ENCODE measurements at regions not wholly inside any gene's neighbourhood (a gene's known extent, or its start where the extent isn't known, plus 50 kb on each side); places are given as distances from the start of the nearest gene placed in this dataset.
"Not testable (repeated sequence)": the region's sequence is repeated elsewhere in the genome, so short reads cannot be mapped to it uniquely, and the experiment has no call there.

- Histone ChIP-seq H3K27ac (ENCODE audit: low read depth in 1 of 2, low read length in 2 of 2) (no peak overlapping the region), H3K4me1 (ENCODE audit: control insufficient read depth in 1 of 2, insufficient read depth in 2 of 2, low read length in 2 of 2) (no peaks in the 10 kb centered on the region), H3K27me3 (ENCODE audit: control insufficient read depth in 1 of 2, insufficient read depth in 2 of 2, low read length in 1 of 2) (no peaks in the 10 kb centered on the region), H3K36me3 (ENCODE audit: control insufficient read depth in 1 of 2, insufficient read depth in 2 of 2, low read length in 1 of 2) (no peaks in the 10 kb centered on the region), H3K9me3 (ENCODE audit: control insufficient read depth, low read length) (no peaks in the 10 kb centered on the region), H3K4me3 (ENCODE audit: low read length in 2 of 2) (no peak overlapping the region)
- 54 to 58% methylated on average over 4 of the region's 4 CpGs for WGBS, 2 donors
- intact Hi-C loops (cut with DNase I) = no loop called here
- DNase-seq (no peak), ATAC-seq (ENCODE audit: low FRiP score) (no peak)
Measured at GRCh38 chr16:76683051-76683450, 405.9 kb downstream of the CNTNAP4 start.

- intact Hi-C loops (cut with DNase I) = no loop called here
- Histone ChIP-seq H3K4me3 (ENCODE audit: low read length in 2 of 2) (no peak overlapping the region), H3K9me3 (ENCODE audit: control insufficient read depth, low read length) (peaks cover 1% of the 10 kb centered on the region), H3K27me3 (ENCODE audit: control insufficient read depth in 1 of 2, insufficient read depth in 2 of 2, low read length in 1 of 2) (no peaks in the 10 kb centered on the region), H3K36me3 (ENCODE audit: control insufficient read depth in 1 of 2, insufficient read depth in 2 of 2, low read length in 1 of 2) (no peaks in the 10 kb centered on the region), H3K4me1 (ENCODE audit: control insufficient read depth in 1 of 2, insufficient read depth in 2 of 2, low read length in 2 of 2) (no peaks in the 10 kb centered on the region), H3K27ac (ENCODE audit: low read depth in 1 of 2, low read length in 2 of 2) (no peak overlapping the region)
- ATAC-seq (ENCODE audit: low FRiP score) = no peak
- DNase-seq = no peak
- 59 to 71% methylated on average over 2 of the region's 2 CpGs for WGBS, 2 donors
Measured at GRCh38 chr16:76696876-76697275, 419.7 kb downstream of the CNTNAP4 start.

- H3K27me3 ChIP-seq (ENCODE audit: control insufficient read depth in 1 of 2, insufficient read depth in 2 of 2, low read length in 1 of 2) = no peaks in the 10 kb centered on the region
- H3K9me3 ChIP-seq (ENCODE audit: control insufficient read depth, low read length) = no peaks in the 10 kb centered on the region
- intact Hi-C loops (cut with DNase I) = no loop called here
- no peaks in the 10 kb centered on the region for H3K4me1 ChIP-seq (ENCODE audit: control insufficient read depth in 1 of 2, insufficient read depth in 2 of 2, low read length in 2 of 2)
- no peak overlapping the region for H3K4me3 ChIP-seq (ENCODE audit: low read length in 2 of 2)
- no peaks in the 10 kb centered on the region for H3K36me3 ChIP-seq (ENCODE audit: control insufficient read depth in 1 of 2, insufficient read depth in 2 of 2, low read length in 1 of 2)
- no peak for ATAC-seq (ENCODE audit: low FRiP score)
- no peak for DNase-seq
- H3K27ac ChIP-seq (ENCODE audit: low read depth in 1 of 2, low read length in 2 of 2) = no peak overlapping the region
Measured at GRCh38 chr16:76705892-76706291, 428.7 kb downstream of the CNTNAP4 start.

GRCh38 chr16:76713191-76713590 lies 436.0 kb downstream of the CNTNAP4 start:
- Histone ChIP-seq H3K4me3 (ENCODE audit: low read length in 2 of 2) (no peak overlapping the region), H3K4me1 (ENCODE audit: control insufficient read depth in 1 of 2, insufficient read depth in 2 of 2, low read length in 2 of 2) (no peaks in the 10 kb centered on the region), H3K27me3 (ENCODE audit: control insufficient read depth in 1 of 2, insufficient read depth in 2 of 2, low read length in 1 of 2) (no peaks in the 10 kb centered on the region), H3K36me3 (ENCODE audit: control insufficient read depth in 1 of 2, insufficient read depth in 2 of 2, low read length in 1 of 2) (no peaks in the 10 kb centered on the region), H3K27ac (ENCODE audit: low read depth in 1 of 2, low read length in 2 of 2) (no peak overlapping the region), H3K9me3 (ENCODE audit: control insufficient read depth, low read length) (no peaks in the 10 kb centered on the region)
- DNase-seq (no peak), ATAC-seq (ENCODE audit: low FRiP score) (no peak)
- intact Hi-C loops (cut with DNase I) = loop anchor here in 1 of 2 donors (10.0 kb wide), 1 partner anchor 58 kb away; no protein-coding TSS in a partner anchor
- 31 to 40% methylated on average over 1 of the region's 1 CpG for WGBS, 2 donors

- H3K36me3 ChIP-seq (ENCODE audit: control insufficient read depth in 1 of 2, insufficient read depth in 2 of 2, low read length in 1 of 2); H3K27me3 ChIP-seq (ENCODE audit: control insufficient read depth in 1 of 2, insufficient read depth in 2 of 2, low read length in 1 of 2); H3K27ac ChIP-seq (ENCODE audit: low read depth in 1 of 2, low read length in 2 of 2); H3K9me3 ChIP-seq (ENCODE audit: control insufficient read depth, low read length); ATAC-seq (ENCODE audit: low FRiP score); DNase-seq; H3K4me1 ChIP-seq (ENCODE audit: control insufficient read depth in 1 of 2, insufficient read depth in 2 of 2, low read length in 2 of 2); H3K4me3 ChIP-seq (ENCODE audit: low read length in 2 of 2): not testable (repeated sequence)
- WGBS, 2 donors = 93 to 95% methylated on average over 5 of the region's 5 CpGs
- intact Hi-C loops (cut with DNase I) = loop anchor here in 1 of 2 donors (10.0 kb wide), 1 partner anchor 61 kb away; no protein-coding TSS in a partner anchor
Measured at GRCh38 chr16:76716251-76716650, 439.1 kb downstream of the CNTNAP4 start.

- H3K4me1 ChIP-seq (ENCODE audit: control insufficient read depth in 1 of 2, insufficient read depth in 2 of 2, low read length in 2 of 2) = no peaks in the 10 kb centered on the region
- WGBS, 2 donors = 74 to 82% methylated on average over 1 of the region's 1 CpG
- DNase-seq (no peak), ATAC-seq (ENCODE audit: low FRiP score) (no peak)
- peaks cover 0 to 2% of the 10 kb centered on the region in 2 donors for H3K27me3 ChIP-seq (ENCODE audit: control insufficient read depth in 1 of 2, insufficient read depth in 2 of 2, low read length in 1 of 2)
- H3K9me3 ChIP-seq (ENCODE audit: control insufficient read depth, low read length) = no peaks in the 10 kb centered on the region
- H3K27ac ChIP-seq (ENCODE audit: low read depth in 1 of 2, low read length in 2 of 2) = no peak overlapping the region
- no peaks in the 10 kb centered on the region for H3K36me3 ChIP-seq (ENCODE audit: control insufficient read depth in 1 of 2, insufficient read depth in 2 of 2, low read length in 1 of 2)
- intact Hi-C loops (cut with DNase I) = no loop called here
- H3K4me3 ChIP-seq (ENCODE audit: low read length in 2 of 2) = no peak overlapping the region
Measured at GRCh38 chr16:76724181-76724580, 447.0 kb downstream of the CNTNAP4 start.

- Histone ChIP-seq H3K9me3 (ENCODE audit: control insufficient read depth, low read length) (no peaks in the 10 kb centered on the region), H3K36me3 (ENCODE audit: control insufficient read depth in 1 of 2, insufficient read depth in 2 of 2, low read length in 1 of 2) (no peaks in the 10 kb centered on the region), H3K4me1 (ENCODE audit: control insufficient read depth in 1 of 2, insufficient read depth in 2 of 2, low read length in 2 of 2) (no peaks in the 10 kb centered on the region), H3K4me3 (ENCODE audit: low read length in 2 of 2) (no peak overlapping the region), H3K27me3 (ENCODE audit: control insufficient read depth in 1 of 2, insufficient read depth in 2 of 2, low read length in 1 of 2) (peaks cover 0 to 2% of the 10 kb centered on the region in 2 donors), H3K27ac (ENCODE audit: low read depth in 1 of 2, low read length in 2 of 2) (no peak overlapping the region)
- DNase-seq (no peak), ATAC-seq (ENCODE audit: low FRiP score) (no peak)
- WGBS, 2 donors = 22 to 24% methylated on average over 1 of the region's 1 CpG
- intact Hi-C loops (cut with DNase I) = no loop called here
Measured at GRCh38 chr16:76729525-76729924, 452.3 kb downstream of the CNTNAP4 start.

- Histone ChIP-seq H3K9me3 (ENCODE audit: control insufficient read depth, low read length) (no peaks in the 10 kb centered on the region), H3K4me3 (ENCODE audit: low read length in 2 of 2) (no peak overlapping the region), H3K4me1 (ENCODE audit: control insufficient read depth in 1 of 2, insufficient read depth in 2 of 2, low read length in 2 of 2) (no peaks in the 10 kb centered on the region), H3K27me3 (ENCODE audit: control insufficient read depth in 1 of 2, insufficient read depth in 2 of 2, low read length in 1 of 2) (no peaks in the 10 kb centered on the region), H3K36me3 (ENCODE audit: control insufficient read depth in 1 of 2, insufficient read depth in 2 of 2, low read length in 1 of 2) (no peaks in the 10 kb centered on the region), H3K27ac (ENCODE audit: low read depth in 1 of 2, low read length in 2 of 2) (no peak overlapping the region)
- DNase-seq (no peak), ATAC-seq (ENCODE audit: low FRiP score) (no peak)
- intact Hi-C loops (cut with DNase I) = no loop called here
Measured at GRCh38 chr16:76732894-76733293, 455.7 kb downstream of the CNTNAP4 start.

- intact Hi-C loops (cut with DNase I) = no loop called here
- WGBS, 2 donors = 92 to 93% methylated on average over 4 of the region's 4 CpGs
Measured at GRCh38 chr16:76741623-76742022, 449.4 kb upstream of the MON1B start.

More at GRCh38 chr16:76741623-76742022, 449.4 kb upstream of the MON1B start:
- H3K27me3 ChIP-seq (ENCODE audit: control insufficient read depth in 1 of 2, insufficient read depth in 2 of 2, low read length in 1 of 2) = no peaks in the 10 kb centered on the region
- ATAC-seq (ENCODE audit: low FRiP score) = no peak
- DNase-seq = no peak
- H3K9me3 ChIP-seq (ENCODE audit: control insufficient read depth, low read length) = peaks cover 2% of the 10 kb centered on the region
- no peak overlapping the region for H3K4me3 ChIP-seq (ENCODE audit: low read length in 2 of 2)
- no peaks in the 10 kb centered on the region for H3K36me3 ChIP-seq (ENCODE audit: control insufficient read depth in 1 of 2, insufficient read depth in 2 of 2, low read length in 1 of 2)
- H3K4me1 ChIP-seq (ENCODE audit: control insufficient read depth in 1 of 2, insufficient read depth in 2 of 2, low read length in 2 of 2) = no peaks in the 10 kb centered on the region
- no peak overlapping the region for H3K27ac ChIP-seq (ENCODE audit: low read depth in 1 of 2, low read length in 2 of 2)

Data from aorta (tissue), 5 donors.